ENCODE measurements at regions not wholly inside any gene's neighbourhood (a gene's known extent, or its start where the extent isn't known, plus 50 kb on each side); places are given as distances from the start of the nearest gene placed in this dataset.

DNA sequence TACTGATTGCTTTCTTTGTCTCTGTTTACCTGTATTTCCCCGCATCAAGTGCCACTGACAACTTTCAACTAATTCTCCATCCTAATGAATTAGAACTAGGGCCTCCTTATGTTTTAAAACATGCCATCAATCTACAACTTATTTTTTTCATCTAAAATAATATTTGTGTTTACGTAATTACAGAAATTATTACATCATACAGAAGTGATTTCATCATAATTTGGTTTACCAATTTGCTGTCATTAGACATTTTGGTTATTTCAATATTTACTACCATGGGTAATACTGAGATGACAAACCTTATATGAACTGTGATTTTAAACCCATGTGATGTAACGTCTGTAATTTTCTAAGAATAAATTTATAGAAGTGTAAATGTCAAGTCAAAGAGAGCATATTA lies 468.0 kb upstream of the IL12A start:
- ATAC-seq, result no peak
- intact Hi-C loops (cut with DNase I), result no loop called here

GRCh38 chr3:159522276-159522675 lies 466.4 kb upstream of the IL12A start:
- intact Hi-C loops (cut with DNase I), result no loop called here
- Histone ChIP-seq H3K4me3 (no peak overlapping the region), H3K9me3 (no peaks in the 10 kb centered on the region), H3K4me1 (no peaks in the 10 kb centered on the region), H3K27me3 (no peaks in the 10 kb centered on the region), H3K36me3 (no peaks in the 10 kb centered on the region), H3K27ac (no peak overlapping the region)
- ATAC-seq (no peak), DNase-seq (no peak)
- 91% methylated on average over 3 of the region's 3 CpGs for WGBS, 2 donors
- TF ChIP-seq CTCF (IDR thresholded peaks at IDR 0.05), result no peak

More for the DNA sequence above, 468.0 kb upstream of the IL12A start:
- DNase-seq, result no peak
- TF ChIP-seq CTCF (IDR thresholded peaks at IDR 0.05), result no peak
- Histone ChIP-seq H3K27me3 (no peaks in the 10 kb centered on the region), H3K36me3 (no peaks in the 10 kb centered on the region), H3K9me3 (no peaks in the 10 kb centered on the region), H3K4me1 (no peaks in the 10 kb centered on the region), H3K27ac (no peak overlapping the region), H3K4me3 (no peak overlapping the region)
- WGBS, 2 donors, result 89 to 90% methylated on average over 3 of the region's 3 CpGs

DNA sequence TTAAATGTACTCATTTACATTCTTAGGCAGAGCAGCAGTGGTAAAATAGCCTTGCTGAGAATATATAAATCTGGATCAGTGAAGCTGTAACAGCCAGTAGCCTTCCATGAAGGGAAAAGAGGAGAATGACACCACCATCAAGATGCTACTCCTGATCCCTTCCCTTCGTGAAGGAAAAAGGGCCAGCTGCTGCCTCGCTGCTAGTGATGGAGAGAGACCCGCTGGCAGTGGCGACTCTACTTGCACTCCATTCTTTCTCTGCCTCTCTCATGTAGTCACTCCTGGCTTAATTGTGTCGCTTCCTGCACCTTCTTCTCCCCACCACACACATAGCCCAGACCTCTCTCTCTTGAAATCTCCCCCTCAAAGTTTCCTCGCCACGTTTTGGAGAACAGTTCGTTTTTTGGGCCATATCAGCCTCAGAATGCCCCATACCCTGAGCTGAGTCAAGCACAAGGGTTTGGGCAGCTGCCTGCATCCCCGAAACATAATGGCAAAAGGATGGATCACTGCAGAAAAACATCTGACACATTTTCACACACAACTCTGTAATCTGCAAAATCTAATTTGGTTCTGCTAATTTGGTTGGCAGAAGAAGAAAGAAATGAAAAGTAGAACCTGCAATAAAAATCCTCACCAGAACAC lies 460.3 kb upstream of the IL12A start:
- intact Hi-C loops (cut with DNase I), result no loop called here
- H3K9me3 ChIP-seq, result no peaks in the 10 kb centered on the region
- H3K4me1 ChIP-seq, result no peaks in the 10 kb centered on the region
- DNase-seq (no peak), ATAC-seq (no peak)
- no peak overlapping the region for H3K4me3 ChIP-seq
- WGBS, 2 donors, result 82 to 83% methylated on average over 9 of the region's 9 CpGs
- H3K27ac ChIP-seq, result no peak overlapping the region
- no peaks in the 10 kb centered on the region for H3K27me3 ChIP-seq
- H3K36me3 ChIP-seq, result no peaks in the 10 kb centered on the region
- no peak for TF ChIP-seq CTCF (IDR thresholded peaks at IDR 0.05)

DNA sequence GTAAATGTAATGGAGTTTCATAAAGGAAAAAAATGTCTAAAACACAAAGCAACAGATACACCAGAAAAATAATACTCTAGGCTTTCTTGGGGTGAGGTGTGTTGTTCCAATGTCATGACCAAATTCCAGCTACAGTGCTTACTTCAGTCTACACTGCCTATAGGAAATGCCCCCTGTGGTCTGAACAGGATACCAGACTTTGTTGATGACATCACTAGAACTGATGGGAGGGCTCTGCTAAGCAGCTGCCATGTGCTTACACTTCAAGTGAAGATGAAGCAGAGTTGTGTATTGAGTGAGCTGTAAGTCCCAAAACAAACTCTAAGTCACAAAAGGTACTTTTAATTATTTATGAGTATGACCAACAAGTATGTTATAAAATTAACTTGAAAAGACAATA lies 456.1 kb upstream of the IL12A start:
- no peaks in the 10 kb centered on the region for H3K36me3 ChIP-seq
- no peak for DNase-seq
- H3K4me1 ChIP-seq, result no peaks in the 10 kb centered on the region
- no peak for ATAC-seq
- H3K27ac ChIP-seq, result no peak overlapping the region
- no peak overlapping the region for H3K4me3 ChIP-seq
- TF ChIP-seq CTCF (IDR thresholded peaks at IDR 0.05), result no peak
- no peaks in the 10 kb centered on the region for H3K27me3 ChIP-seq
- H3K9me3 ChIP-seq, result no peaks in the 10 kb centered on the region
- intact Hi-C loops (cut with DNase I), result no loop called here
